ENCODE measurements at regions not wholly inside any gene's neighbourhood (a gene's known extent, or its start where the extent isn't known, plus 50 kb on each side); places are given as distances from the start of the nearest gene placed in this dataset.

GRCh38 chr2:67462738-67463496 lies 65.8 kb downstream of the ETAA1 start:
- DNase-seq (ENCODE audit: low read depth in 4 of 4, low spot score in 1 of 4), result no peak

DNA sequence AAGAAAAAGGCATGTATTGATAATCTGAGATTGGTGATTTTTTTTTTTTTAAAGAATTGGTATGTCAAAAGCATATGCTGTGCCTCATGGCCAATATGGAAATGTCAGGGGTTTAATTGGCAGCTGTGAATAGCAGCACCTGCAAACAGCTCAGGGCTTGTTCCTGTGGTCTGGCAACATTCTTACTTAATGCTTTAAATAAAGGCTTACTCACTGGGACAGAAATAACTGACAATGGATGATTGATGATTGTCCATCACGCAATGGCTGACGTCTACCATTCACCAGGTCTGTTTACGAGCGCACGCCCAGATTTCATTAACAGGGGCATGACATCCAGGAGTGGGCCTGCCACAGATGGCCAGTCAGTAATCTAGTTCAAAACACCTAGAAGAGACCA lies 66.7 kb downstream of the ETAA1 start:
- DNase-seq (ENCODE audit: low read depth in 4 of 4, low spot score in 1 of 4), result no peak

- no peak for DNase-seq (ENCODE audit: low read depth in 4 of 4, low spot score in 1 of 4)
Observed at GRCh38 chr2:67465623-67466022, 68.5 kb downstream of the ETAA1 start.

DNA sequence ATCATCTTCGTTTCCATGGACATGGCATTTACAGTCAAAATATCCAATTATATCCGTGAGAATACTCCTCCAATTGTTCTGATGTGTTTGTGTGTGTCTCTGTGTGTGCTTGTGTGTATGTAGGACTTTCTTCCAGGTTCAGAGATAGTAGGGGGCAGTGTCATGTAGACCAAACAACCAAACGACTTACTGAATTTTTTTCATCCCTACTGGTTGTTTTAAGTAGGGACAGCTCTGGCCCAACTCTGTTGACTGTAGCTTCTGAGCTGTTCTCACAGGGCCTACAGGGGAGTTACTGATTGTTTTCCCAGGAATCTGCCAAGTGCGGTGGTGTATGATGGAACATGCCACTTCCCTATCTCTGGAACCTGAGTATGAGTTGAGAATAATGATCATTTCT lies 69.6 kb downstream of the ETAA1 start:
- no peak for DNase-seq (ENCODE audit: low read depth in 4 of 4, low spot score in 1 of 4)

DNA sequence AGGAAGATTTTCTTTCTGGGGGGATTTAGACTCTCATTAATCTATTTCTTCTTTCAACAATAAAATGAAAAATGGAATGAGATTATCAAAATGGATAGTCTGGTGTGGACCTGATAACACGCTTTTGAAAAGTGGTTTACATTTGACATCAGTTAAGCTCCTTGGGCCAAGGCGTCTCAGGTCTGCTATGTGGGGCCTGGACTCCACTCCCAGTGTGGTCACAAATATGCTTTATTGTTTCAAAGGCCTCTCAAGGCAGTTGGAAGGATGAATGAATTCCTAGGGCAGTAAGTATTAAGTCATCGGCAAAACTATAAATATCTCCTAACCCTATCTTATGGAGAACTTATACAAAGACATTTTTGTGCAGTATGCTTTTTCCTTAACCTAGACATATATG lies 74.5 kb downstream of the ETAA1 start:
- DNase-seq (ENCODE audit: low read depth in 4 of 4, low spot score in 1 of 4), result no peak

- no peak for DNase-seq (ENCODE audit: low read depth in 4 of 4, low spot score in 1 of 4)
Observed at GRCh38 chr2:67476809-67477790, 80.0 kb downstream of the ETAA1 start.

DNA sequence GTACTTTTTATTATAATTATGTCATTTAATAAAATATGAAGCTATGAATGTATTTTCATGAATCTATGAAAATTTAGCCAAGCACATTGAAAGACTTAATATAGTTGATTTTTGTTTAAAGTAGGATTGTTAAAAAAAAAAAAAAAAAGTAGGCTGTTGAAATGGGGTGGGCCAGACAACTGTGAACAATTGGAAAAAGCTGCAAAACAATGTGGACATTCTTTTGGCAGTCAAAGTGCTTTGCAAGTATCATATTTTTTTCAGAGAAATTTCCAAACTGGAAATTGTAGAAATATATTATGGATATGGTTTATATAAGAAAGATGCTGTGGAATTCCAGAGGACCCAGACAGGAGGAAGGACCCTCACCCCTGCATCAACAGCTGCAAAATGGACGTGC lies 82.1 kb downstream of the ETAA1 start:
- no peak for DNase-seq (ENCODE audit: low read depth in 4 of 4, low spot score in 1 of 4)

DNA sequence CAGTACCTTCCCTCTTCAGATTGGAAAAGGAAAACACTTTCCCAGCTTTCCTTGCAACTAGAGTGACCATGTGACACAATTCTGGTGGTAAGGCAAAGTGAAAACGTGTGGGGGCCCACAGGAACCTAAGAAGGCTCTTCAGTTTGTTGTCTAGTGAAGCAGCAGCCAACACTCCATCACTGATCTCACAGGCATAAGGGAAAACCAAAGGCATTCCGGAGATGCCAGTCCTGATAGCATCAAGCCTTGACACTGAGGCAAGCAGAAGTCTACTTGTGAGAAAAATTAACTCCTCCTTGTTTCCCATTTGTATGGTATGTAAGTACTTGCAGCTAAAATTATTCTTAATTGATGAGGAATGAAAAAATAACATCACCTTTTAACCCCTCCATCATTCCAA lies 88.3 kb downstream of the ETAA1 start:
- no peak for DNase-seq (ENCODE audit: low read depth in 4 of 4, low spot score in 1 of 4)

GRCh38 chr2:67486041-67486796 lies 89.1 kb downstream of the ETAA1 start:
- no peak for DNase-seq (ENCODE audit: low read depth in 4 of 4, low spot score in 1 of 4)

DNA sequence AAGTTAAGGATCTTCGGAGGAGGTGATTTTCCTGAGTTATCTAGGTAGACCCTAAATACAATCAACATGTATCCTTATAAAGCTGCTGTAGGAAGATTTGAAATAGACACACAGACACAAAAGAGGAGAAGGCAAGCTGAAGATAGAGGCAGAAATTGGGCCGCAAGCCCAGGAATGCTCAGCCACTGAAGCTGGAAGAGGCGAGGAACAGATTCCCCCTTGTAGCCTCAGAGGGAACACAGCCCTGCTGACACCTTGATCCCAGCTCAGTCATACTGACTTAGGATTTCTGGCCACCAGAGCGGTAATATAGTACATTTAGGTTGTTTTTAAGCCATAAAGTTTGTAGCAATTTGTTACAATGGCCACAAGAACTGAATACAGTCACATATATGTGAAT lies 90.9 kb downstream of the ETAA1 start:
- no peak for DNase-seq (ENCODE audit: low read depth in 4 of 4, low spot score in 1 of 4)

GRCh38 chr2:67489396-67489795 lies 92.3 kb downstream of the ETAA1 start:
- DNase-seq (ENCODE audit: low read depth in 4 of 4, low spot score in 1 of 4), result no peak

DNA sequence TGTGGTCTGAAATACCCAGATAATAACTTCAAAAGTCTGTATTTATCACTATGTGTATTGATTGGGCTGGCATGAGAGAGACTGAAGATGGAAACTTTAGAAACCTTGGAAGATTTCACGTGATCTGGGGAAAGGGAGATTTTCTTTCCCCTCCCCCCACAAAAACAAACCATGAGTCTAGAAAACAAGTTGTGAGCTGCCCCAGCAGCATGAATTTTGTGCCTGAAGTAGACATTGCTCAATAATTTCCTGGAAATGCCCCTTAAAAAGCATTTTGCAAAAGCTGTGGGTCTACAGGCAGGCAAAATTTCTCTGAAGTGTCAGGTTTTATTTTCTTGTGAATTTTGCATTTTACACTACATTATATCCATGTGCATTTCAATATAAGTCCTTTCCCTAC lies 101.8 kb downstream of the ETAA1 start:
- no peak for DNase-seq (ENCODE audit: low read depth in 4 of 4, low spot score in 1 of 4)

DNA sequence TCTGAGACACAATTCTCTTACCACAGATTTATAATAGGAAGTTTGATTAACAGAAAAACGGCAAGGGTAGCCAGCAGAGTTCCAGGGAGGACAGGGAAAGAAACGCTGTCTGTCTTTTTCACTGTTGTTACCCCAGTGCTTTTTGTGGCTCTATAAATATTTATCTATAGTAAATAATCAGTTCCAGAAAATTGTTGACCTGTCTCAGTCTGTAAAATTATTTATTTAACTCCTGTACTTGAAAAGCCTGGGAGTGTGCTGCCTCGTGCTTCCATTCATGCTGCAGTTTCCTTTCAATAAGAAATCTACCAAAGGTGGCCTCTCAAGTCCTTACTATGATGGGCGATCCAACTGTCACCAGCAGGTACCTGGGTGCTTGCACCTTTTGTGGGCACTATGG lies 102.9 kb downstream of the ETAA1 start:
- no peak for DNase-seq (ENCODE audit: low read depth in 4 of 4, low spot score in 1 of 4)

DNA sequence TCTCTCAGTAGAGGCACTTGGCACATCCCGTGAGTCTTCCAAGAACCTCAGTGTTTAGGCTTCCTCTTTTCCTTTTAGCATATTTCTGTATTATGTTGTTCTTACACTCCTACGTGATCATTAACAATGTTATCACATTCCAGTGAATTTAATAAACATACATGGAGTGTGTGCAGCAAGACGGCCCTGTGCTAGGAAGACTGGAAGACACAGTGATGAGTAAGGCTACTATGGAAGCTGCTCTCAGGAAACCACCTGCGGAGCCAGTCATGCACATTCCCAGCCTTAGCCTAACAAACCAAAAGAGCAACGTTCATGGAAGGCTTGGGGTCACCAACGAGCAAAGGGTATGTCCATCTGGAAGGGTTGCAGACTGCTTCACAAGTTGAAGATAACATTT lies 103.4 kb downstream of the ETAA1 start:
- DNase-seq (ENCODE audit: low read depth in 4 of 4, low spot score in 1 of 4), result no peak

DNA sequence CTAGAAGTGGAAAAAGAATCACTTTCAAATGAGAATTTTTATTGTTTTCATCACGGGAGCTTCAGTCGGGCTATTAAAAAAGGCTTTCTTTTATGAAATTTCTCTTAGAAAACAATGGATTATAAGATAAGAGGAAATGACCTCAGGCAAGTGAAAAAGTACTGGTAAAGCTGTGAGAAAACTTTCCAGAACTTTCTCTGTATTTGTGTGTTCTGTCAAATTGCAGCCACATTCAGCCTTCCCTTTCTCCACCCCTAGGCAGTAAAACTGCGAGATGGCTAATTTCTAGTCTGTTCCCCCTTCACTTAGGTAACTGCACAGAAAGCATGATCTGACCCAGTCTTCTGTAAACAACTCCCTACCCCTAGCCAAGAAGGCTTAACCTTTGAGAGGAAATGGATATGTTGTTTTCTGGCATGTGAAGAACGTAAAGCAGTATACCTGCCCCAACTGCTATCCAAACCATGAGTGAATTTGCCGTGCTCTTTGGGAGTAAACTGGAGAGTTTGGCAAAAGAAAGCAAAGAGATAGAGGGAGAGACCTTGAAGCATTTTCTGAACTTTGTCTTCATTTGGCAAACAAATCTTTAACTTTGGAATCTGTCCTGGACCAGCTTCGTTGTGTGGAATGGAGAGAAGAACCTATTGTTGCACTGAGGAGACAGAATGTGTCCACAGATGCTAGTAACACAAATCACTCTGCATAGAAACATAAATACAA lies 105.4 kb downstream of the ETAA1 start:
- no peak for DNase-seq (ENCODE audit: low read depth in 4 of 4, low spot score in 1 of 4)

- no peak for DNase-seq (ENCODE audit: low read depth in 4 of 4, low spot score in 1 of 4)
Observed at GRCh38 chr2:67503066-67503795, 106.1 kb downstream of the ETAA1 start.

DNA sequence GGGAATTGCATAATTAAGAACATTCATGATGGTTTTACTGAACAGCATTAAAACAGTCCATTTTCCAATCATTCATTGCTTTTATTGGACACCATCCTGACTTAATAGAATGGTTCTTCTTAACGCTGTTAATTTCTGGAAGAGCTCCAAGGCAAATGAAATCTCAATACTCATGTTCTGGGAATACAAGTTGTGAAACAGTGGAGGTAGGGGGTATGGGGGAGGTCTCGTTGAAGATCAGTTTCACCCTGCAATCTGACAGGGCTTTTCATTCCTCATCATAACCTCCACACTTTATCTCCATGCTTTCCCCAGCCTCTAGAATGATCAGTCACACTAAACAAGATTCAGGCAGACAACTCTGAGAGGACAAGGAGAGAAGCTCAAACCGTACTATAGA lies 113.6 kb downstream of the ETAA1 start:
- no peak for DNase-seq (ENCODE audit: low read depth in 4 of 4, low spot score in 1 of 4)

- DNase-seq (ENCODE audit: low read depth in 4 of 4, low spot score in 1 of 4), result no peak
Observed at GRCh38 chr2:67514515-67514914, 117.4 kb downstream of the ETAA1 start.

- DNase-seq (ENCODE audit: low read depth in 4 of 4, low spot score in 1 of 4), result no peak
Observed at GRCh38 chr2:67515056-67515455, 117.9 kb downstream of the ETAA1 start.

DNA sequence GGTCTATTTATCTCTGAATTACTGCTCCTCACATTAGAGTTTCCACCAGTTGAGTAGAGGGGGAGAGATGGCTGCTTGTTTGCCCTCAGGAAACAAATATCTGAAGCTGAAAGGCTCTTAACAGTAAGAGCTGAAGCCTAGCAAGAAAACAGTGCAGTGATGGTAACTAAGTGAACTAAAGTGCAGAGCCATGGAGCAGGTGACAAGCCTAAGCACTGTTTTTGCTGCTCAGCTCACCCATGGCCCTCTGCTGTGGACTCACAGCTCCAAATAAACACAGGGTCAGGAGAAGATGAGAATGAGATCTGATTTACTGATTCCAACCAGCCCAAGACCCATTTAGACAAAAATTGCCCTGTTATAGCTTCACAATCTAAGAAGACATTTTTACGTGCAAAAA lies 118.4 kb downstream of the ETAA1 start:
- no peak for DNase-seq (ENCODE audit: low read depth in 4 of 4, low spot score in 1 of 4)
